Ammon's horn (tissue), 1 donor: ENCODE measurements at regions not wholly inside any gene's neighbourhood (a gene's known extent, or its start where the extent isn't known, plus 50 kb on each side); places are given as distances from the start of the nearest gene placed in this dataset.

Experiments
- DNase-seq: peaks from one replicate; pipeline ENCODE4 v3.0.0-alpha.2; 2016; ENCODE audit warnings: low spot score

DNA sequence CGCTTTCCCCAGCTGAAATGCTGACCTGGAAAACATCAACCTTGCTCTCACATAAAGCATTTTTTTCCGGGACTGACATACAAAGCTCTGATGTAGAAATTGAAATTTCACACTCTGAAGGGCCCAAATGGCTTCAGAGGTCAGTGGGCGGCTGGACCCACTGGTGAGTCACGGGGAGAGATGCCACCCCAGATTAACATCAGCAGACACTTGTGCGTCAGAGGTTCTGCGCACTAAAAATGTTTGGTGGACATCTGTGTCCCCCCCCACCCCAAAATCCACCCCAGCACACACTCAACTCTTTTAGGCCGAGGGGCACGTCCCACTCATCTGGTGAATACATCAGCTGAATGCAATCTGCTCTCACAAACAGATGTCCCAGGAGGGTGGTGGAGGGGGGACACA is 208.9 kb downstream of the ASB1 start:
- no peak for DNase-seq

GRCh38 chr2:238636269-238637073 is 209.7 kb downstream of the ASB1 start:
- DNase-seq: no peak

- no peak for DNase-seq
These were observed 209.5 kb upstream of the TWIST2 start for GRCh38 chr2:238638100-238638981.

DNA sequence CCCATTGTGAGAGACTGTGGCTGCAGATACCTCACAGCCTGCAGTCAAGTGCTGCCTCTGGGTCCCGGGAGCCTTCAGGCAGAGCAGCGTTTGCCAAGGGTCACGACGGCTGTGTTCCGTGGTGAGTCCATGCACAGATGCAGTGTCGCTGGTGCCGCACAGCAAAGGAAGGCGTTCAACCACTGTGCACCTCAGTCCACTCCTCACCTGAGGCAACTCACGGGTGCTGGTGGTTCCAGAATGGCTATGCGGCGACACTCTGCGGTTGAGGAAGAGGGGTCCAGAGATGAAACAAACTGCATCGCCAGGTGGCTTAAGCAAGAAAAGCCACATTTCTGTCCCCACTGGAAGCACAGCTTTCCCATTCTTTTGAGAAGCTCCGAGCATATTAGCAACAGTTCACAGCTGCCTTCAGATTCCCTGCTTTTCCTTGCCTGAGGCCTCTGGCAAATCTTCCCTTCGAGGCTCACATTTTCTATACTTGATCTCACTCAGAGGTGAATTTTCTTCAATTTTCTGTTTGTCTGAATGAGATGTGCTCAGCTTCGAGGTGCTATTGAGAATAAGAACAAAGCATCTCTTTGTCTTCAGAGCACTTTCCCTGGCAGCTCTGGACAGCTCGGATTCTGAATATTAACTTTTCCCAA is 208.8 kb upstream of the TWIST2 start:
- DNase-seq: no peak

GRCh38 chr2:238640486-238640885 is 207.4 kb upstream of the TWIST2 start:
- no peak for DNase-seq

GRCh38 chr2:238642973-238643372 is 204.9 kb upstream of the TWIST2 start:
- no peak for DNase-seq

GRCh38 chr2:238643400-238643907 is 204.4 kb upstream of the TWIST2 start:
- no peak for DNase-seq

DNA sequence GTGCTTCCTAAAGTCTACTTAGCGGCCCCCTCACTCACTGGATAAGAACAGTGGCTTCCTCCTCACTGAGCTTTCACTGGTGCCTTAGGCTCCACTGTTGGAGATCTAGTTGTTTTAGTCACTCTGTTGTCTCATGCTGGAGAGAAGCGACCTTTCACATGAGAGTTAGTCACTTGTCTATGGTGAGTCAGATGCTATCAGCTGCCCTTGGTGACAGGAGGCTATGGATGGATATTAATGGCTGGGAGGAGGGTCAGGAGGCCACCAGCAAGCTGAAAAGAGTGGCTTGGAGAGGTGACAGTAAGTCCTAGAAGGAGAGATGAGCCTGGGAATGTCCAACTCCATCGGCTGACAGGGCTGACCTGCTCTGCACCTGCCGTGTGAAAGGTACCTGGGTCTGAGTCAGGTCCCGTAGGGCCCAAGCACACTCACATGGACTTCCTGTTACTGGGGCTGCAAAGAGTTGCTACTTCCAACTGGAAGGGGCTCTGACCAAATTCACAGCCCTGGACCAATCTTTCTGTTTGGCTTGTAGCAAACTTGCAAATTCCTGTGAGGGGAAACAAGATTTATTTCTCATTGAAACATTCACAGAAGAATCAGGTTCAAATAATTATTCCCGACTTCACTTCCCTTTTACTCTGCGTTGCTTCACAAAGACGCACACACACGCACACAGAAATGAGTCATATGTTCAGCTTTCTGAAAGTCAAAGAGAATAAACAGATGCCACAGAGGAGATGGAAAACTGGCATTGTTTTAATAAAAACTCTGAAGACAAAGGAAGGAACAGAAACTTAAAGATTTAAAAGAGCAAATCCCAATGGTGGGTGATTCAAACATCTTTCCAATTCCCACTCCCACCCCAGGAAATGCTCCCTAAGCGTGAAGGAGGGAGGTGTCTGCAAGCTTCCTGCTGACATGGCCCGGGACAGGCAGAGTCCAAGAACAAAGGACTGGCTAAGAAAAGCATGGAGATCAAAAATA is 203.5 kb upstream of the TWIST2 start:
- peak; percentile 18 for DNase-seq

GRCh38 chr2:238645095-238645494 is 202.8 kb upstream of the TWIST2 start:
- no peak for DNase-seq

GRCh38 chr2:238645716-238646115 is 202.2 kb upstream of the TWIST2 start:
- DNase-seq: no peak

DNA sequence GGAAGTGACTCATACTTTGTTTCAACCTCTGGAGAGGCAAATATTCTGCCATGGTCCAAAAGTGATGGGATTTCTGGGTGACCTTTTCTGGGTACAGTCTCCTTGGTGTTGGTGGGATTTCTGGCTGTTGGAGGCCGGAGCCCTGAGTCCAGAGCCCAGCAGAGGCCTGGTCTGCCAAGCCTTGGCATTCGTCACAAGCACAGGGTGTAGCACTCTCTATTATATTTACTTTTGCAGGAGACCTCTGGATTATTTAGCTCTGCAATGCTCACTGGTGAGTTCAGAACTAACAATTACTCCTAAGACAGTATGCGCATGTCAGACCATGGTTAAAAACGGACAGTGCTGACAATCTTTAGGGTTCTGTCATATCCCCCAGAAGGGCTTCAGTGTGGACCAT is 201.6 kb upstream of the TWIST2 start:
- DNase-seq: no peak

- DNase-seq: no peak
These were observed 201.1 kb upstream of the TWIST2 start for GRCh38 chr2:238646803-238647202.

DNA sequence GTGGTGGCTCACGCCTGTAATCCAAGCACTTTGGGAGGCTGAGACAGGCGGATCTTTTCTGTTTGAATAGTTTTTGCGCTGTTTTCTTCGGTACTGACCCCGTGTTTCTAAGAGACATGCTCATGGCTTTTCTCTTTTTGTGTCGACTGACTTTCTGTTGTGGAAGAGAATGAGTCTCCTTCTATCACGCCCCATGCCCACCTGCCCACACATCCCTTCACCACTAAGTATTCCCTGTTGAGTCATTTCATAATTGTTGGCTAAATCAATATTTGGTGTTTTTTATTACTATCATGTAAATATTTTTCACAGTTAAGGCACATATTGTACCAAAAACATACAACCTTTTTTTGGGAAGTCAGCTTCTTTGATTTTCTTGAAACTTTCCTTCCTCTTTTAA is 198.8 kb upstream of the TWIST2 start:
- DNase-seq: no peak

DNA sequence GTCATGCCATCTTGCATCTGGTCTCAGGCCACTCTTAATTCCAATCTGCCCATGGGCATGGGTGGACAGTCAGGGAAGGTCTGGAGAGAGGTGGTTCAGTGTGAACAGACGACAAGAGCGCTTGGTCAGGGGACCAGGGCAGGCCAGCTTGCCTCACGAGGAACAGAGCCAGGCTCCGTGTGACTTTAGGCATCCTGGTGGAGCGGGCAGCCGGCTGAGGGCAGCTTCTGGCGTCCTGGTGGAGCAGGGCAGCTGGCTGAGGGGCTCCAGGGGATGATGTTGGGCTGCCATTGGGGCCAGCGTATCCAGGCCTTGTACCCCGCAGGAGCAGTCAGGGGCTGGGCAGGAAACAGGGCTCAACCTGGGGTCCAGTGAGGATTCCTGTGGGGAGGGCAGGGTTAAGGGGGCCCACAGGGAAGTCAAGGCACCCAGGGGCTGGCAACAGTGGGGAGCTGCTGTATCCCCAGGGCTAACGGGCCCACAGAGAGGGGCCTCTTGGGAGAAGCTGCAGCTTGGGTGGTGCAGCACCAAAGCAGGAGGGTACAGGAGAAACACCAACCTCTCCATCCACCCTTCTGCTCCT is 197.9 kb upstream of the TWIST2 start:
- DNase-seq: no peak

GRCh38 chr2:238650536-238650935 is 197.3 kb upstream of the TWIST2 start:
- DNase-seq: no peak

DNA sequence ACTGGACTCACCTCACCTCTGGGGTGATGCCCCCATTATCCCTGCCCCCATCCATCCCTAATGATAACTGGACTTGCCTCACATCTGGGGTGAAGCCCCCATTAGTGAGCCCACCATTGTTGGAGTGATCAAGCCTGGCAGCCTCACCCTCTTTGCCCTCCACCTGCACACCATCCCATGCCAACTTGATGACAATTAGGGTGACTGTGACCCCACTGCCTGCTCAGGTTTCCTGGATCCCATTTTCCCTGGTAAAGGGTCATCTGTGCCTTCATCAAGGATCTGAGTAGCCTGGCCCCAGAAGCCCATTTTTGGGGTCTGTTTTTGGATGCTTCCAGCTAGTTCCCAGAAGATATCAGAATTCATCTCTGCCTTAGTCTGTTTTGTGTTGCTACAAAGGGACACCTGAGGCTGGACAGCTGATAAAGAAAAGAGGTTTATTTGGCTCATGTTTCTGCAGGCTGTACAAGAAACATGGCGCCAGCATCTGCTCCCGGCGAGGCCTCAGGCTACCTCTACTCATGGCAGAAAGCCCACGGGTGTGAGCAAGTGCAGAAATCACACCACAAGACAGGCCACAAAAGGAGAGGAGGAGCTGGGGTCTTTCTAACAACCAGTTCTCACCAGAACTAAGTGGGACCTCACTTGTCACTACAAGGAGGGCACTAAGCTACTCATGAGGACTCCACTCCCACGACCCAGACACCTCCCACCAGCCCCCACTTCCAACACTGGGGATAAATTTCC is 196.4 kb upstream of the TWIST2 start:
- no peak for DNase-seq

DNA sequence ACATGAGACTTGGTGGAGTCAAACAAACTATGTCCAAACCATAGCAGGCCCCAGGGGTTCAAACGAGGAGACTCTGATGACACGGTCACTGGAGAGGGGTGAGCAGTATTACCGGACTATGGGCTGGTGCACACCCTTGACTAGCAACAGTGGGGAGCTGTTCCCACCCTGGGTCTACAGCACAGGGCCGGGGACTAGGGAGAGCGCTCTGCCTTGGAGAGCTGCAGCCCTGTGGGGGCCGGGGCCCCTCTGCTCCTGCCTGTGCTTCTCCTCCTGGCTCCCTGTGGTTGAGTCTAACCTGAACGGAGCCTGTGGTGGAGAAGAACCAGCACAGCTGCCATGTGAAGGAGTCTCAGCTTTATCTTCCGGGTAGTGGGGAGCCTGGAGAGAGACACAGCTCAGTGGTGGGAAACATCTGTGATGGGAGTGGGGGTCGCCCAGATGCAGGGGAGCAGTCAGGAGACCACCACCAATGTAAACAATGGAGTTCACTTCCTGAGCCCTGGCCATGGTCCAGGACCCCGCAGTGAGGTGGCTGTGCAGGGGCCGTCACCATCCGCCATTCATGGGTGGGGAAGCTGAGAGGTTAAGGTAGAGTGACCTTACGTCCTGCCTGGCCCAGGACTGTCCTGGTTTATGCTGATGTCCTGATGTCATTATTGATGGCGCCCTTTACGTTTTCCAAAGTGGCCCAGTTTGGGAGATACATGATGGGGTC is 195.7 kb upstream of the TWIST2 start:
- DNase-seq: no peak

DNA sequence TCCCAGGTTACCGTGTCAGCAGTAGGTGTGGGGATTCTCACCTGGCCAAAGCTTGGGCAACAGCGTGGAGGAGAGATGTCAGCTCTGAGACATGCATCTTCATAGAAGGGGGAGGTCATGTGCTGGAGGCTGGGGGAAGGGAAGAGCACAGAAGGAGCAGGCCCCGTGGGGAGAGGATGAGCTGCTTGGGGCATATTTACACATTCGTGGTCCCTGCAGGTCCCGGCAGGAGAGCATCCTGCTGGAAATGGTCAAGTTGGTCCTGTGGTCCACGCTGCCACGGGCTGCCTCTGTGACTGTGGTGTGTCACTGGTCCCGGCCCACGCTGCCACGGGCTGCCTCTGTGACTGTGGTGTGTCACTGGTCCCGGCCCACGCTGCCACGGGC is 195.1 kb upstream of the TWIST2 start:
- no peak for DNase-seq

DNA sequence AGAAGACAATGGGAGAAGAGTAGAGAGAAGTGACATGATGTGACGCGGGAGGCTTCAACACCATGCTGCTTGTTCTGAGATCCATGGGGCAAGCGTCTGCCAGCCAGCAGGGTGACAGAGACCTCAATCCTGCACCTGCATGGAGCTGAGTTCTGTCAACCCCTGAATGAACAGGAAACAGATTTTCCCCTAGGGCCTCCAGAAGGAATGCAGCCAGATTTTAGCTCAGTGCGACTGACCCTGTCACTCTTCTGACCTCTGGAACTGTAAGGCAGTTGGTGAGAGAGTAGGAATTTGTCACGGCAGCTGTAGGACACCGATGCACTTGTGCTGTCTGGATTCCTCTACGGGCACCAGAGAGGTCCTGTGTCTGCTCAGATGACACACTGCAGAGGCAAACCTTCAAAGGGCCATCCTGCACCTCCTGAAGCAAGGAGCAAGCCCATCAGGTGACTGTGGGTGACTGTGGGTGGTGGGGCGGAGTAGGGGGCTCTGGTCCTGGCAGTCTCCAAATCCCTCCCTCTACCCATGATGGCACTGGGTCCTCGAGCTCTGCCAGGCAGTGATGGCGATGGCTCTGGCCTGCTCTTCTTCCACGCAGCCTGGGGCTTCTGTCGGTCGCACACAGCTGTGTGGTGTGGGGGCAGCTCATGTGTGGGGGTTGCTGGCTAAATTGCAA is 194.3 kb upstream of the TWIST2 start:
- DNase-seq: no peak
